Ishikawa (cell line): ENCODE measurements at regions not wholly inside any gene's neighbourhood (a gene's known extent, or its start where the extent isn't known, plus 50 kb on each side); places are given as distances from the start of the nearest gene placed in this dataset.

Experiments
- CEBPB ChIP-seq: IDR thresholded peaks from 2 replicates; pipeline ENCODE4 v1.6.1; 2012
- CREB1 ChIP-seq: IDR thresholded peaks from 2 replicates; pipeline ENCODE4 v1.6.1; 2012; ENCODE audit warnings: low read depth
- EGR1 ChIP-seq: IDR thresholded peaks from 2 replicates; pipeline ENCODE4 v1.6.1; 2012
- EP300 ChIP-seq: IDR thresholded peaks from 2 replicates; pipeline ENCODE4 v1.6.1; 2012; ENCODE audit warnings: borderline replicate concordance
- FOXM1 ChIP-seq: IDR thresholded peaks from 2 replicates; pipeline ENCODE4 v1.6.1; 2012; ENCODE audit warnings: low read depth, borderline replicate concordance
- MAX ChIP-seq: IDR thresholded peaks from 2 replicates; pipeline ENCODE4 v1.6.1; 2012
- NFIC ChIP-seq: IDR thresholded peaks from 2 replicates; pipeline ENCODE4 v1.6.1; 2012
- RAD21 ChIP-seq: IDR thresholded peaks from 2 replicates; pipeline ENCODE4 v1.6.1; 2012; ENCODE audit warnings: low read depth
- REST ChIP-seq: IDR thresholded peaks from 2 replicates; pipeline ENCODE4 v1.6.1; 2012; ENCODE audit warnings: low read depth, mild to moderate bottlenecking
- TAF1 ChIP-seq: IDR thresholded peaks from 2 replicates; pipeline ENCODE4 v1.6.1; 2012; ENCODE audit warnings: low read depth, mild to moderate bottlenecking
- TCF12 ChIP-seq: IDR thresholded peaks from 2 replicates; pipeline ENCODE4 v1.6.1; 2012; ENCODE audit warnings: low read depth
- TEAD4 ChIP-seq: IDR thresholded peaks from 2 replicates; pipeline ENCODE4 v1.6.1; 2012
- YY1 ChIP-seq: IDR thresholded peaks from 2 replicates; pipeline ENCODE4 v1.6.1; 2012; ENCODE audit warnings: low read depth
- ZBTB7A ChIP-seq: IDR thresholded peaks from 2 replicates; pipeline ENCODE4 v1.6.1; 2012; ENCODE audit warnings: low read depth
- TF ChIP-seq, protein P1 (sequence below): IDR thresholded peaks from 2 replicates; pipeline ENCODE4 v1.6.1; 2012

- TF ChIP-seq TAF1, result no peak
- no peak for TF ChIP-seq NFIC
- TF ChIP-seq, protein P1, sequence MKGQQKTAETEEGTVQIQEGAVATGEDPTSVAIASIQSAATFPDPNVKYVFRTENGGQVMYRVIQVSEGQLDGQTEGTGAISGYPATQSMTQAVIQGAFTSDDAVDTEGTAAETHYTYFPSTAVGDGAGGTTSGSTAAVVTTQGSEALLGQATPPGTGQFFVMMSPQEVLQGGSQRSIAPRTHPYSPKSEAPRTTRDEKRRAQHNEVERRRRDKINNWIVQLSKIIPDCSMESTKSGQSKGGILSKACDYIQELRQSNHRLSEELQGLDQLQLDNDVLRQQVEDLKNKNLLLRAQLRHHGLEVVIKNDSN, result no peak
- TF ChIP-seq MAX, result no peak
- no peak for TF ChIP-seq ZBTB7A
- no peak for TF ChIP-seq EP300
- TF ChIP-seq REST, result no peak
- TF ChIP-seq TCF12, result no peak
- no peak for TF ChIP-seq TEAD4
- no peak for TF ChIP-seq EGR1
- no peak for TF ChIP-seq RAD21
- TF ChIP-seq CREB1, result no peak
Measured at GRCh38 chr13:111886217-111886945, 180.6 kb upstream of the SOX1 start.

- TF ChIP-seq YY1 (no peak), FOXM1 (no peak), CEBPB (no peak), TCF12 (no peak), TEAD4 (no peak), CREB1 (no peak), NFIC (no peak), EGR1 (no peak), MAX (no peak), ZBTB7A (no peak), EP300 (no peak), TAF1 (no peak), RAD21 (no peak)
- TF ChIP-seq, protein P1, result no peak
Measured at GRCh38 chr13:111893071-111893606, 173.8 kb upstream of the SOX1 start.

- no peak for TF ChIP-seq ZBTB7A
- TF ChIP-seq CREB1, result no peak
- TF ChIP-seq FOXM1, result no peak
- TF ChIP-seq NFIC, result no peak
- TF ChIP-seq MAX, result no peak
- no peak for TF ChIP-seq EP300
- TF ChIP-seq RAD21, result no peak
- TF ChIP-seq TAF1, result no peak
- TF ChIP-seq YY1, result no peak
- TF ChIP-seq TEAD4, result no peak
- no peak for TF ChIP-seq TCF12
- TF ChIP-seq REST, result no peak
- TF ChIP-seq, protein P1, result no peak
- no peak for TF ChIP-seq CEBPB
- no peak for TF ChIP-seq EGR1
Measured at GRCh38 chr13:111893607-111894443, 173.1 kb upstream of the SOX1 start.
